Putamen (tissue), 1 donor: ENCODE measurements at regions not wholly inside any gene's neighbourhood (a gene's known extent, or its start where the extent isn't known, plus 50 kb on each side); places are given as distances from the start of the nearest gene placed in this dataset.

ENCODE experiments used
- DNase-seq: peaks from one replicate; pipeline ENCODE4 v3.0.0-alpha.2; 2016; ENCODE audit warnings: low spot score

- no peak for DNase-seq
These were observed 70.2 kb upstream of the SLC4A11 start for GRCh38 chr20:3309226-3309625.

DNA sequence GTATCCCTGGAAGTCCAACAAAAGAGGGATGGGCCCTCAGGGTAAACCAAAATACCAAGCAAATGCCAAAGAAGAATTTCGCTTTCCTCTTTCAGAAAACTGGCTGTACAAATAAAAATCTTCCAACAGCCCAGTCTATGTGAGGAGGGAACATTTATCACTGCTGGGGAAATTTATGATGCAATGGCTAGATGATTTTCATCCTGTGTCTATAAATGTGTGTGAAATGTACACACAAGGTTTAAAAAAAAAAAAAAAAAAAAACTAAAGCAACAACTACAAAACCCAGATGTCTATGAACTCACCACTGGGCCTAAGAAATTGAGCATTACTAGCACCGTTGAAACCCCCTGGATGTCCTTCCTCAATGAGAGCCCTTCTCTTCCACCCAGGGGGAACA is 68.7 kb upstream of the SLC4A11 start:
- DNase-seq = no peak

DNA sequence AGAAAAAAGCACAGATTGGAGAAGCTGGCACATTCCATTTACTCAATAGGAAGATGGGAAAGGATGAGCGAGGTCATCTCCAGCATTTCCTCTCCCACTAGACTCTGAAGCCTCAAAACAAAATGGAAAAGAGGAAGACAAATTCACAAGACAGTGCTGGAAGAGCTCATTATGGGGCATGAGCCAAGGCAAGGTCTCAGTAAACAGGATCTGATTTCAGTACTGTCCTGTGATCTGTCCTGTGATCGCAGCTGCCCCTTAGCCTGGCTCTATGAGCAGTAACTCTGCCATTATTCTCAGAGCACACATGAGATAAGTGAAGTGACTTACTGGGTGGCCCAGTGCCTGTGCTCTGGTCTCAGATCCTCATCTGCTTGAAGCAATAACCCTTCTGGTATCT is 68.1 kb upstream of the SLC4A11 start:
- DNase-seq = no peak

DNA sequence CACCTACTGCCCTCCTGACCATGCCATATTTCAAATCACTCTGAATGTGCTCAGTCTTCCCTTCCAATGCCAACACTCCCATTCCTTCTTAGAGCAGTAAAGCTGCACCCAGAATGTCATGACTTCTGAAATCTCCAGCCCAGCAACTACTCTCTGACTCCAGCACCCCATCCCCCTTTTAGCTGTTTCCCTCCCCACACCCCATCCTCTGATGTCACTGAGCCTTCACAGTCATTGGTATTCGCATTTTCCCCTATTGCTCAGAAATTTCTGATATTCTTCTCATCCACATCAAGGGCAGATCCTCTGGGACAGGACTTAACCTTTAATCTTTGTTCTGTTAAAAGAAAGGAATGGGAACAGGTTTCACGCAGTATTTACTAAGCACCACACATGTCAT is 67.1 kb upstream of the SLC4A11 start:
- no peak for DNase-seq

DNA sequence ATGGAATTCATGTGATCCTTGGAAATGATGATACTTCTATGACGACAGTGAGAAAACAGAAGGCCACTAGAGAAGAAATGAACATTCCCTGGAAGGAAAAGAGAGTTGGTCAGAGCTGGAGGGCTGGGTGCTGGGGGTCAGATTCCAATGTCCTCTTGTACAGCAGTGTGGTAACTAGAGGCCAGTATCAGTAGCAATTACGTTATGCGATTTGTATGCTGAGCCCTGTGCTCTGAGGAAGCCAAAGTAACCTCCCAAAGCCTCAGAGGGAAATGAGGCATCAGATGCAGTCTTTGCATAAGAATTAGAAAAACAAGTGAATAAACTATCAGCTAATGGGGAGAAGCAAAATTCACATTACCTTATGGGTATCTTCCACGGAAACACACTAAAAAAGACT is 65.5 kb upstream of the SLC4A11 start:
- DNase-seq = no peak

DNA sequence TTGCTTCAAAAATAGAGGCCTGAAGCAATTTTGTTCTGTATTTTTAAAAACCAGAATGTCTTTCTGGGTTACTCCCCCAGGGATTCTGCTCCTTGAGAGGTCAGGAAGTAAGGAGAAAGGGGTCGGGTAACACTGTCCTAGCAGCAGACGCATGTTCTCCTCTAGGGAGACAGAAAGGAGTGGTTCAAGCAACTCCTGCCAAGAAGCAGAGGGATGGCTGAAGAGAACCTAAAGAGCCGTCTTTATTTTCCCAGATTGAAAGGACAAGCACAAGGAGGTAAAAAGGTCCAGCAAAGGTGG is 58.0 kb upstream of the SLC4A11 start:
- no peak for DNase-seq

DNA sequence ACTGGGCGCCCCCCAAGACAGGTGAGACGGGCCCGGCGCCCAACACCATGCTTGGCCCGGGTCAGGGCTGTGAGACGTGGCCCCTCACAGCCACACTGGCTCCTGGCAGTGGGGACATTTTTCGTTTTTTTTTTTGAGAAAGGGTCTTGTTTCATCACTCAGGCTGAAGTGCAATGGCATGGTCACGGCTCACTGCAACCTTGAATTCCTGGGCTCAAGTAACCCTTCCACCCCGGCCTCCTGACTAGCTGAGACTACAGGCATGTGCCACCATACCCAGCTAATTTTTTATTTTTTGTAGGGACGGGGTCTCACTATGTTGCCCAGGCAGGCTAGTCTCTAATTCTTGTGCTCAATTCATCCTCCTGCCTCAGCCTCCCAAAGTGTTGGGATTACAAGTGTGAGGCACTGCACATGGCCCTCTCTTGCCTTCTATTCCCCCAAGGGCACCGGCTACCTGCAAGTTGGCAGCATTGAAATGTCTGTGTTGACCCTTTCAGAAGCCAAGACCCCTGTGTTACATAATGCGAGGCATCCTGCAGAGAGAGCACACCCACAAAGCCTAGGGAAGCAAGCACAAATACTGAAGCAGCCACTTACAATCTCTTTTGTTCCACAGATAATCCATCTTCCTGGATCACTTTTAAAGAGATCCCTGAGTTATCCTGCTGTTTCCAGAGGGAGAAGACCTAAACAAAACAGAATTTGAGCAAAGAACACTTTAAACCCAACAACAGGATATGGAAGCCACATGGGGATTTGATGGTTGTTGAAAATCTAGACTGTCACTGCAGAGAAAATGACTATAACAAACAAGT is 57.5 kb upstream of the SLC4A11 start:
- no peak for DNase-seq
